ENCODE measurements at regions not wholly inside any gene's neighbourhood (a gene's known extent, or its start where the extent isn't known, plus 50 kb on each side); places are given as distances from the start of the nearest gene placed in this dataset.

DNA sequence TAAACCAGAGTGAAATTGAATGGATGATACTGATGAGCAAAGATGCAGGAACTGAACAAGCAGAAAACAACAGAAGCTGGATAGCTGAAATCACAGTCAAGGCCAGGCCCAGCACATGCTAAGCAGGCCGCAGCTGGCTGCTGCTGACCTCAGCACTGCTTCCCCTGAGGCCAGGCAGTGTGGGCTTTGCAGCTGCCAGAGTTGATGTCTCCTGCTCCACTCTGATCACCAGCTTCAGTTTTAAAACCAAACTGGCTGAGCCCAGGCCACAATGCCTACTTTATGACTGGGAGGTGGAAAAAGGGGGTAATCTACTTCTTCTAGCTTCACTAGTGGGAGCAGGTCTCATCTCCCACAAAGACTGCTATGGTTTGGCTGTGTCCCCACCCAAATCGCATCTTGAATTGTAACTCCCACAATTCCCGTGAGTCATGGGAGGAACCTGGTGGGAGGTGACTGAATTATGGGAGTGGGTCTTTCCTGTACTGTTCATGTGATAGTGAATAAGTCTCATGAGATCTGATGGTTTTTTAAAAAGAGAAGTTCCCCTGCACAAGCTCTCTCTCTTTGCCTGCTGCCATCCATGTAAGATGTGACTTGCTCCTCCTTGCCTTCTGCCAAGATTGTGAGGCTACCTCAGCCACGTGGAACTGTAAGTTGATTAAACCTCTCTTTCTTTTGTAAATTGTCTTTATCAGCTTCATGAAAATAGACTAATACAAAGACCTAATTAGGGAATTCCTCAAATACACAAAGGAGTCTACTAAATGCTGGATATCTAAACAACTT, 136.4 kb upstream of the ITGB1 start:
- DNase-seq (ENCODE audit: extremely low spot score) = no peak
- no peak overlapping the region for H3K4me3 ChIP-seq
- TF ChIP-seq POLR2A (IDR thresholded peaks at IDR 0.05; ENCODE audit: low read depth) (no peak), POLR2AphosphoS5 (IDR thresholded peaks at IDR 0.05) (no peak), EP300 (IDR thresholded peaks at IDR 0.05) (no peak)
- TF ChIP-seq, protein P1, sequence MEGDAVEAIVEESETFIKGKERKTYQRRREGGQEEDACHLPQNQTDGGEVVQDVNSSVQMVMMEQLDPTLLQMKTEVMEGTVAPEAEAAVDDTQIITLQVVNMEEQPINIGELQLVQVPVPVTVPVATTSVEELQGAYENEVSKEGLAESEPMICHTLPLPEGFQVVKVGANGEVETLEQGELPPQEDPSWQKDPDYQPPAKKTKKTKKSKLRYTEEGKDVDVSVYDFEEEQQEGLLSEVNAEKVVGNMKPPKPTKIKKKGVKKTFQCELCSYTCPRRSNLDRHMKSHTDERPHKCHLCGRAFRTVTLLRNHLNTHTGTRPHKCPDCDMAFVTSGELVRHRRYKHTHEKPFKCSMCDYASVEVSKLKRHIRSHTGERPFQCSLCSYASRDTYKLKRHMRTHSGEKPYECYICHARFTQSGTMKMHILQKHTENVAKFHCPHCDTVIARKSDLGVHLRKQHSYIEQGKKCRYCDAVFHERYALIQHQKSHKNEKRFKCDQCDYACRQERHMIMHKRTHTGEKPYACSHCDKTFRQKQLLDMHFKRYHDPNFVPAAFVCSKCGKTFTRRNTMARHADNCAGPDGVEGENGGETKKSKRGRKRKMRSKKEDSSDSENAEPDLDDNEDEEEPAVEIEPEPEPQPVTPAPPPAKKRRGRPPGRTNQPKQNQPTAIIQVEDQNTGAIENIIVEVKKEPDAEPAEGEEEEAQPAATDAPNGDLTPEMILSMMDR (IDR thresholded peaks at IDR 0.05) = no peak
- intact Hi-C loops (cut with DNase I) = no loop called here
- WGBS = 89% methylated on average over 4 of the region's 4 CpGs
- no peaks in the 10 kb centered on the region for H3K9me3 ChIP-seq
- no peak overlapping the region for H3K27ac ChIP-seq (replicated peaks in 1 of 4)
- no peaks in the 10 kb centered on the region for H3K36me3 ChIP-seq
- H3K4me1 ChIP-seq = peaks cover 0 to 4% (median 0%) of the 10 kb centered on the region in 4 donors
- H3K27me3 ChIP-seq = no peaks in the 10 kb centered on the region

DNA sequence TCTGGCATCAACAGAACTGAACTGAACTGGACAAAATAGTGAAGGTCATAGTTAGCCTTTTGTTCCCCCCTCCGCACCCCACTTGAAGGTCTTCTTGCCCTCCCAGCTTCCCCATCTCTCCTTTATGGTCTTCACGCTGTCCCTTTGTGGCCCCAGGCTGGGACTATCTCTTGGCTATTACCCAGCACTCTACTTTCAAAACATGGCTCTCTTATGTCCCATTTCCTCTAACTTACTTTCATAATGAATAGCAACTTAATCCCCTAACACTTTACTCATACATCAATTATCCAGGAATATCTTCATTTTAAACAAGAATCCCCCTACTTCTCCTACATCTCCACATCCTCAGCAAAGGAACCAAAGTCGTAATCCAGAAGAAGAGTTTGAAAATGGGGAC, 135.3 kb upstream of the ITGB1 start:
- intact Hi-C loops (cut with DNase I) = no loop called here
- H3K27me3 ChIP-seq = no peaks in the 10 kb centered on the region
- no peaks in the 10 kb centered on the region for H3K36me3 ChIP-seq
- DNase-seq (ENCODE audit: extremely low spot score) = no peak
- TF ChIP-seq POLR2AphosphoS5 (IDR thresholded peaks at IDR 0.05) (no peak), POLR2A (IDR thresholded peaks at IDR 0.05; ENCODE audit: low read depth) (no peak), EP300 (IDR thresholded peaks at IDR 0.05) (no peak)
- TF ChIP-seq, protein P1 (IDR thresholded peaks at IDR 0.05) = no peak
- WGBS = 87% methylated on average over 3 of the region's 3 CpGs
- H3K9me3 ChIP-seq = no peaks in the 10 kb centered on the region
- H3K4me1 ChIP-seq = peaks cover 0 to 4% (median 0%) of the 10 kb centered on the region in 4 donors
- no peak overlapping the region for H3K4me3 ChIP-seq
- H3K27ac ChIP-seq (replicated peaks in 1 of 4) = no peak overlapping the region

DNA sequence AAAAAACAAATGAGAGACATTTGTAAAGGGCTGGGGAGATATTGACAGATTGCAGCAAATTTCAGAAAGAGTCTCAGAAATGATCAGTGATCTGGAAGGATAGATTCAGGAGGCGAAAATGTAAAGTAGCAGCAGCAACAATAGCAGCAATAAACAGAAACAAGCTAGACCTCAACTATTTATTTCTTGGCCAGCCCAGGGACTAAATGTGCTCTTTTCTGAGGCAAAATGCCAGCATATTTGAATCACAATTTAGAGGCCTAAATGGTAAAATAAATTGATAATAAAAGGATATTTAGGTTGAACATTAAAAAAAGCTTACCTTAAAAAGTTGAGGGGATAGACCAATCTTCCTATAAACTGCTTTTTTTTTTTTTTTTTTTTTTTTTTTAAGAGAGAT, 134.6 kb upstream of the ITGB1 start:
- H3K27me3 ChIP-seq = no peaks in the 10 kb centered on the region
- H3K9me3 ChIP-seq = no peaks in the 10 kb centered on the region
- no peak for DNase-seq (ENCODE audit: extremely low spot score)
- 83% methylated on average over 1 of the region's 1 CpG for WGBS
- H3K36me3 ChIP-seq = no peaks in the 10 kb centered on the region
- H3K27ac ChIP-seq (replicated peaks in 1 of 4) = no peak overlapping the region
- intact Hi-C loops (cut with DNase I) = no loop called here
- no peak overlapping the region for H3K4me3 ChIP-seq
- peaks cover 0 to 4% (median 0%) of the 10 kb centered on the region in 4 donors for H3K4me1 ChIP-seq
- TF ChIP-seq, protein P1 (IDR thresholded peaks at IDR 0.05) = no peak
- TF ChIP-seq EP300 (IDR thresholded peaks at IDR 0.05) = no peak

DNA sequence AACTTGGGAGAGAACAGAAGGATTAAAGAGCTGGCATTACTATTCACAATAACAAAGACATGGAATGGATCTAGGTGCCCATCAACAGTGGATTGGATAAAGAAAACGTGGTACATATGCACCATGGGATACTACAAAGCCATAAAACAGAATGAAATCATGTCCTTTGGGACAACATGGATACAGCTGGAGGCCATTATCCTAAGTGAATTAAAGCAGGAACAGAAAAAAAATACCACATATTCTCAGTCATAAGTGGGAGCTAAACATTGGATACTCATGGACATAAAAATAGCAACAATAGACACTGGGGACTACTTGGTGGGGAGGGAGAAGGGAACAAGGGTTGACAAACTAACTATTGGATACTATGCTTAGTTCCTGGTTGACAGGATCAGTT, 133.2 kb upstream of the ITGB1 start:
- TF ChIP-seq, protein P1 (IDR thresholded peaks at IDR 0.05) = no peak
- TF ChIP-seq EP300 (IDR thresholded peaks at IDR 0.05) (no peak), POLR2AphosphoS5 (IDR thresholded peaks at IDR 0.05) (no peak), POLR2A (IDR thresholded peaks at IDR 0.05; ENCODE audit: low read depth) (no peak)
- H3K4me1 ChIP-seq = peaks cover 0 to 4% (median 0%) of the 10 kb centered on the region in 4 donors
- H3K27me3 ChIP-seq = no peaks in the 10 kb centered on the region
- H3K4me3 ChIP-seq = no peak overlapping the region
- no peaks in the 10 kb centered on the region for H3K9me3 ChIP-seq
- H3K27ac ChIP-seq (replicated peaks in 1 of 4) = no peak overlapping the region
- no peaks in the 10 kb centered on the region for H3K36me3 ChIP-seq
- intact Hi-C loops (cut with DNase I) = no loop called here
- 65% methylated on average over 1 of the region's 1 CpG for WGBS
- no peak for DNase-seq (ENCODE audit: extremely low spot score)

DNA sequence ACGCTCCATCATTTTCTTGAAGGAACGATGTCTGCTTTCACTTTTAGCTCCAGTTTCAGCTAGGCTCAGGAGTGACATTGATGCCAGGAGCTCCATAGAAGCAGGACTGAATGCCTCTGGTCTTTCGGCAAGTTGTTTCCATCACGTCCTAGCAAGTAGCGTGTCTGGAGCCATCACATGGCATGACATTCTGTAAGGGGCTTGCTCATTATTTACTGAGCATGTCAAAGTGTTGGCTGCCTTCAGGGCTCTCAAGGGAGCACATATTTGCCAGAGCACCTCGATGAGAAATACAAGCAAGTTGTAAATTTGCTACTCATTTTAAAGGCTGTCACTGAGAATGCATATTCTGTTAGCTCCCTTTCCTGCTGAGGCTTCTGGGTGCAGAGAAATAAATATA, 131.0 kb upstream of the ITGB1 start:
- Histone ChIP-seq H3K36me3 (no peaks in the 10 kb centered on the region), H3K4me1 (peaks cover 0 to 4% (median 0%) of the 10 kb centered on the region in 4 donors), H3K4me3 (no peak overlapping the region), H3K27me3 (no peaks in the 10 kb centered on the region), H3K9me3 (no peaks in the 10 kb centered on the region), H3K27ac (replicated peaks in 1 of 4) (no peak overlapping the region)
- WGBS = 79% methylated on average over 5 of the region's 6 CpGs
- intact Hi-C loops (cut with DNase I) = no loop called here
- no peak for DNase-seq (ENCODE audit: extremely low spot score)
- TF ChIP-seq, protein P1 (IDR thresholded peaks at IDR 0.05) = no peak
- TF ChIP-seq POLR2AphosphoS5 (IDR thresholded peaks at IDR 0.05) = no peak
- TF ChIP-seq EP300 (IDR thresholded peaks at IDR 0.05) = no peak
- TF ChIP-seq POLR2A (IDR thresholded peaks at IDR 0.05; ENCODE audit: low read depth) = no peak

All from esophagus muscularis mucosa (tissue), 4 donors.